ENCODE measurements at regions not wholly inside any gene's neighbourhood (a gene's known extent, or its start where the extent isn't known, plus 50 kb on each side); places are given as distances from the start of the nearest gene placed in this dataset.

- no peak for DNase-seq (ENCODE audit: low read depth)
- no peak overlapping the region for H3K4me3 ChIP-seq (ENCODE audit: low read depth, low read length)
- no peak for TF ChIP-seq CTCF (IDR thresholded peaks at IDR 0.05; ENCODE audit: control insufficient read depth, extremely low read depth, insufficient read depth)
These were observed 512.4 kb upstream of the CDH11 start for GRCh38 chr16:65634291-65634690.

- no peak overlapping the region for H3K4me3 ChIP-seq (ENCODE audit: low read depth, low read length)
- no peak for TF ChIP-seq CTCF (IDR thresholded peaks at IDR 0.05; ENCODE audit: control insufficient read depth, extremely low read depth, insufficient read depth)
- no peak for DNase-seq (ENCODE audit: low read depth)
These were observed 502.8 kb upstream of the CDH11 start for GRCh38 chr16:65624666-65625065.

- DNase-seq (ENCODE audit: low read depth), result no peak
- no peak for TF ChIP-seq CTCF (IDR thresholded peaks at IDR 0.05; ENCODE audit: control insufficient read depth, extremely low read depth, insufficient read depth)
- no peak overlapping the region for H3K4me3 ChIP-seq (ENCODE audit: low read depth, low read length)
These were observed 502.4 kb upstream of the CDH11 start for GRCh38 chr16:65624229-65624628.

GRCh38 chr16:65622871-65623270, 501.0 kb upstream of the CDH11 start:
- no peak for TF ChIP-seq CTCF (IDR thresholded peaks at IDR 0.05; ENCODE audit: control insufficient read depth, extremely low read depth, insufficient read depth)
- DNase-seq (ENCODE audit: low read depth), result no peak
- H3K4me3 ChIP-seq (ENCODE audit: low read depth, low read length), result no peak overlapping the region

GRCh38 chr16:65622151-65622550, 500.3 kb upstream of the CDH11 start:
- DNase-seq (ENCODE audit: low read depth), result no peak
- TF ChIP-seq CTCF (IDR thresholded peaks at IDR 0.05; ENCODE audit: control insufficient read depth, extremely low read depth, insufficient read depth), result no peak
- H3K4me3 ChIP-seq (ENCODE audit: low read depth, low read length), result no peak overlapping the region

- no peak overlapping the region for H3K4me3 ChIP-seq (ENCODE audit: low read depth, low read length)
- DNase-seq (ENCODE audit: low read depth), result no peak
- no peak for TF ChIP-seq CTCF (IDR thresholded peaks at IDR 0.05; ENCODE audit: control insufficient read depth, extremely low read depth, insufficient read depth)
These were observed 499.8 kb upstream of the CDH11 start for GRCh38 chr16:65621640-65622039.

GRCh38 chr16:65619606-65620005, 497.7 kb upstream of the CDH11 start:
- TF ChIP-seq CTCF (IDR thresholded peaks at IDR 0.05; ENCODE audit: control insufficient read depth, extremely low read depth, insufficient read depth), result no peak
- DNase-seq (ENCODE audit: low read depth), result no peak
- no peak overlapping the region for H3K4me3 ChIP-seq (ENCODE audit: low read depth, low read length)
